ENCODE measurements at regions not wholly inside any gene's neighbourhood (a gene's known extent, or its start where the extent isn't known, plus 50 kb on each side); places are given as distances from the start of the nearest gene placed in this dataset.

GRCh38 chr20:60113771-60114170 lies 155.5 kb downstream of the CDH26 start:
- no peak for TF ChIP-seq POLR2A (IDR thresholded peaks at IDR 0.05; ENCODE audit: control extremely low read depth in 1 of 2, low read depth in 2 of 2, low read length in 2 of 2)
- no peak for TF ChIP-seq CTCF (IDR thresholded peaks at IDR 0.05; ENCODE audit: control extremely low read depth in 1 of 3, insufficient read depth in 1 of 3, low read depth in 1 of 3, low read length in 3 of 3)
- TF ChIP-seq EP300 (IDR thresholded peaks at IDR 0.05; ENCODE audit: borderline replicate concordance in 1 of 2, low read depth in 2 of 2, low read length in 2 of 2) = no peak
- TF ChIP-seq MAX (IDR thresholded peaks at IDR 0.05) = no peak
- no peak for TF ChIP-seq BACH1 (IDR thresholded peaks at IDR 0.05; ENCODE audit: low read length)
- TF ChIP-seq PHF8 (conservative IDR thresholded peaks at IDR 0.05; ENCODE audit: low read depth, low read length) = no peak
- no peak for TF ChIP-seq CEBPB (IDR thresholded peaks at IDR 0.05; ENCODE audit: low read depth, low read length)
- TF ChIP-seq KDM1A (IDR thresholded peaks at IDR 0.05; ENCODE audit: borderline replicate concordance, low read length) = no peak

Measured in H1 (cell line).